ENCODE measurements at regions not wholly inside any gene's neighbourhood (a gene's known extent, or its start where the extent isn't known, plus 50 kb on each side); places are given as distances from the start of the nearest gene placed in this dataset.

- no peak for TF ChIP-seq CTCF (IDR thresholded peaks at IDR 0.05; ENCODE audit: low read depth, low read length, missing input control)
- no peak for TF ChIP-seq YY1 (IDR thresholded peaks at IDR 0.05)
- TF ChIP-seq MAX (IDR thresholded peaks at IDR 0.05) = no peak
- TF ChIP-seq GABPA (IDR thresholded peaks at IDR 0.05 in 1 of 2, conservative IDR thresholded peaks at IDR 0.05 in 1 of 2) = no peak
- TF ChIP-seq FOXA2 (IDR thresholded peaks at IDR 0.05) = no peak
- TF ChIP-seq RXRA (IDR thresholded peaks at IDR 0.05) = no peak
- no peak for TF ChIP-seq TAF1 (conservative IDR thresholded peaks at IDR 0.05)
- TF ChIP-seq REST (IDR thresholded peaks at IDR 0.05) = no peak
- no peak for TF ChIP-seq EGR1 (IDR thresholded peaks at IDR 0.05; ENCODE audit: low read depth in 2 of 2)
- TF ChIP-seq SP1 (IDR thresholded peaks at IDR 0.05) = no peak
These were observed 64.7 kb upstream of the SOX9 start for GRCh38 chr17:72056155-72056554.

Measured in liver (tissue), 3 donors.